SU-DHL-6 (cell line): ENCODE measurements at regions not wholly inside any gene's neighbourhood (a gene's known extent, or its start where the extent isn't known, plus 50 kb on each side); places are given as distances from the start of the nearest gene placed in this dataset.

Experiments used
- H2AFZ ChIP-seq: fragments of 200-600 bp; sonication (generic); 2 replicates; pipeline ENCODE4 v1.6.1; 2014; ENCODE audit warnings: low read depth, mild to moderate bottlenecking, moderate library complexity, mixed read lengths, antibody characterized with exemption, low read length; ENCODE audit not compliant: severe bottlenecking
- H3F3A ChIP-seq: fragments of 200-600 bp; shearing (Covaris generic); 2 replicates; pipeline ENCODE4 v1.6.0; 2016; ENCODE audit warnings: antibody characterized with exemption, mild to moderate bottlenecking; ENCODE audit not compliant: insufficient read depth
- H3K27ac ChIP-seq: fragments of 200-600 bp; sonication (generic); 2 replicates; pipeline ENCODE4 v1.5.1; 2016; ENCODE audit warnings: low read depth, mild to moderate bottlenecking, low read length, moderate library complexity, mixed read lengths
- H3K27me3 ChIP-seq: fragments of 200-600 bp; sonication (generic), shearing (Covaris generic); 2 replicates; pipeline ENCODE4 v1.6.0; 2014; ENCODE audit warnings: mild to moderate bottlenecking, low read length
- H3K36me3 ChIP-seq: fragments of 200-600 bp; sonication (generic); 2 replicates; pipeline ENCODE4 v1.6.1; 2014; ENCODE audit warnings: mild to moderate bottlenecking, low read length, mixed read lengths
- H3K4me2 ChIP-seq: fragments of 300-600, 200-600 bp; shearing (Covaris generic), sonication (generic); 2 replicates; pipeline ENCODE4 v1.6.0; 2014; ENCODE audit warnings: low read length, low read depth, mild to moderate bottlenecking; ENCODE audit not compliant: poor library complexity, severe bottlenecking
- H3K4me3 ChIP-seq: fragments of 200-600 bp; sonication (generic); 2 replicates; pipeline ENCODE4 v1.5.1; 2014; ENCODE audit warnings: antibody characterized with exemption, low read length, mild to moderate bottlenecking, mixed read lengths; ENCODE audit not compliant: insufficient read depth, poor library complexity, severe bottlenecking
- H3K79me2 ChIP-seq: fragments of 200-600 bp; sonication (generic); 2 replicates; pipeline ENCODE4 v1.6.1; 2014; ENCODE audit warnings: mild to moderate bottlenecking, low read length, moderate library complexity; ENCODE audit not compliant: insufficient read depth
- H3K9ac ChIP-seq: fragments of 200-600 bp; sonication (generic); 2 replicates; pipeline ENCODE4 v1.7.0; 2014; ENCODE audit warnings: mild to moderate bottlenecking, low read length
- H3K9me2 ChIP-seq: fragments of 200-600 bp; sonication (generic); replicated peaks from 2 replicates; pipeline ENCODE4 v1.6.1; 2014; ENCODE audit warnings: low read length; ENCODE audit not compliant: insufficient read depth
- H3K9me3 ChIP-seq: fragments of 200-600 bp; sonication (generic); 2 replicates; pipeline ENCODE4 v1.6.1; 2014; ENCODE audit warnings: low read length, mixed read lengths; ENCODE audit not compliant: insufficient read depth
- H4K20me1 ChIP-seq: fragments of 200-600 bp; sonication (generic); 2 replicates; pipeline ENCODE4 v1.6.1; 2014; ENCODE audit warnings: low read depth, mild to moderate bottlenecking, antibody characterized with exemption, low read length, moderate library complexity, mixed read lengths
- CTCF ChIP-seq: fragments of 200-600 bp; sonication (generic); IDR thresholded peaks from one replicate; pipeline ENCODE4 v1.5.1; 2017; ENCODE audit warnings: antibody characterized with exemption, mild to moderate bottlenecking, low read length, moderate library complexity; ENCODE audit not compliant: insufficient read depth, poor library complexity, severe bottlenecking
- EZH2phosphoT487 ChIP-seq: fragments of 200-600 bp; sonication (generic), shearing (Covaris generic); conservative IDR thresholded peaks from 2 replicates; pipeline ENCODE4 v1.6.1; 2018; ENCODE audit warnings: mild to moderate bottlenecking, antibody characterized with exemption, low read length, moderate library complexity, mixed read lengths

DNA sequence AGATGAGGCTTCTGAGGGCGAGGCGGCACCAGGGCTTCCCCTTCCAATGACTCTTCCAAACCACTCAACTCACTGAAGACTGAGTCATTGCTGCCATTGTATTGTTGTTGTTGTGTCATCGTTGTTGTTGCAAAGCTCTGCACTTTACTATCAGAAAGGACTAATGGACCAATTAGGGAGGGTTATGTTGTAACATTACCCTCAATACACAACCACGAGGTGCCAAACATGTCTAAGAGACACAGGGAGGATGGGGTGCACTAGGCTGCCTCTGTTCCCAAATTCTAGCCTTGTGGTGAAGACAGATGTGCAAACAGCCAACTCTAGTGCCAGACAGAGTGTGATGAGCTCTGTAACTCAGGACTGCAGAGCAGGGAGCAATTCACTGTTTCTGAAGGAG lies 1075.2 kb downstream of the UQCRFS1 start:
- Histone ChIP-seq H3K9ac (no peak overlapping the region), H3K4me2 (no peak overlapping the region), H3K79me2 (no peaks in the 10 kb centered on the region), H3K27me3 (no peaks in the 10 kb centered on the region), H3K27ac (no peak overlapping the region), H3K36me3 (no peaks in the 10 kb centered on the region), H2AFZ (no peak overlapping the region), H3F3A (no peaks in the 10 kb centered on the region), H3K4me3 (no peak overlapping the region), H3K9me3 (no peaks in the 10 kb centered on the region), H3K9me2 (no peaks in the 10 kb centered on the region), H4K20me1 (no peaks in the 10 kb centered on the region)
- TF ChIP-seq CTCF (no peak), EZH2phosphoT487 (no peak)

DNA sequence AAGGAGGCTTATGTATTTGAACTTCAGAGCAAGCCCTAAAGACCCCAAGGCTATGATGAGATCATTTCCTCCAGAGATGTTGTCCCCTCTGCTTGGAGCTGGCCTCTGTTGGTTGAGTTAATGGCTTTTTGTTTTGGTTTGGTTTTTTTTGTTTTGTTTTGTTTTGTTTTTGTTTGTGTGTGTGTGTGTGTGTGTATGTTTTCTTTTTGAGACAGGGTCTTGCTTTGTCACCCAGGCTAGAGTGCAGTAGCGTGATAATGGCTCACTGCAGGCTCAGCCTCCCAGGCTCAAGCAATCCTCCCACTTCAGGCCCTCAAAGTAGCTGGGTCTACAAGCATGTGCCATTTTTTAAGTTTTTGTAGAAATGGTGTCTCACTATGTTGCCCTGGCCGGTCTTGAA lies 1076.2 kb downstream of the UQCRFS1 start:
- no peak overlapping the region for H3K9ac ChIP-seq
- no peaks in the 10 kb centered on the region for H3K9me3 ChIP-seq
- H3F3A ChIP-seq = no peaks in the 10 kb centered on the region
- H3K36me3 ChIP-seq = no peaks in the 10 kb centered on the region
- no peak overlapping the region for H3K4me3 ChIP-seq
- H2AFZ ChIP-seq = no peak overlapping the region
- no peak overlapping the region for H3K4me2 ChIP-seq
- no peak overlapping the region for H3K27ac ChIP-seq
- no peaks in the 10 kb centered on the region for H3K27me3 ChIP-seq
- no peaks in the 10 kb centered on the region for H3K9me2 ChIP-seq
- no peak for TF ChIP-seq CTCF
- no peak for TF ChIP-seq EZH2phosphoT487
- H3K79me2 ChIP-seq = no peaks in the 10 kb centered on the region
- no peaks in the 10 kb centered on the region for H4K20me1 ChIP-seq

- H3K9me3 ChIP-seq = no peaks in the 10 kb centered on the region
These were observed 1077.1 kb downstream of the UQCRFS1 start for GRCh38 chr19:28135825-28136224.

More at GRCh38 chr19:28135825-28136224, 1077.1 kb downstream of the UQCRFS1 start:
- Histone ChIP-seq H3K27me3 (no peaks in the 10 kb centered on the region), H3K9ac (no peak overlapping the region), H3K36me3 (no peaks in the 10 kb centered on the region), H3K4me2 (no peak overlapping the region), H3K4me3 (no peak overlapping the region), H4K20me1 (no peaks in the 10 kb centered on the region), H3K79me2 (no peaks in the 10 kb centered on the region), H3F3A (no peaks in the 10 kb centered on the region), H3K9me2 (no peaks in the 10 kb centered on the region), H2AFZ (no peak overlapping the region), H3K27ac (no peak overlapping the region)
- TF ChIP-seq CTCF = no peak
- no peak for TF ChIP-seq EZH2phosphoT487
